ENCODE measurements at regions not wholly inside any gene's neighbourhood (a gene's known extent, or its start where the extent isn't known, plus 50 kb on each side); places are given as distances from the start of the nearest gene placed in this dataset.

- FAIRE-seq = no peak
Measured at GRCh38 chr6:97841763-97842162, 558.7 kb upstream of the MMS22L start.

- no peak for FAIRE-seq
Measured at GRCh38 chr6:97842521-97842920, 559.5 kb upstream of the MMS22L start.

- FAIRE-seq = no peak
Measured at GRCh38 chr6:97849390-97849789, 566.4 kb upstream of the MMS22L start.

GRCh38 chr6:97850458-97851212 lies 567.6 kb upstream of the MMS22L start:
- FAIRE-seq = no peak

- no peak for FAIRE-seq
Measured at GRCh38 chr6:97863697-97864096, 580.7 kb upstream of the MMS22L start.

GRCh38 chr6:97864366-97864765 lies 581.4 kb upstream of the MMS22L start:
- FAIRE-seq = no peak

- no peak for FAIRE-seq
Measured at GRCh38 chr6:97864826-97865225, 581.8 kb upstream of the MMS22L start.

- FAIRE-seq = no peak
Measured at GRCh38 chr6:97865612-97866011, 582.6 kb upstream of the MMS22L start.

- FAIRE-seq = no peak
Measured at GRCh38 chr6:97866616-97867015, 583.6 kb upstream of the MMS22L start.

GRCh38 chr6:97867177-97867576 lies 584.2 kb upstream of the MMS22L start:
- no peak for FAIRE-seq

- FAIRE-seq = no peak
Measured at GRCh38 chr6:97870273-97870672, 587.3 kb upstream of the MMS22L start.

- FAIRE-seq = no peak
Measured at GRCh38 chr6:97876711-97877110, 593.7 kb upstream of the MMS22L start.

- no peak for FAIRE-seq
Measured at GRCh38 chr6:97882755-97883154, 599.7 kb upstream of the MMS22L start.

GRCh38 chr6:97885325-97885724 lies 602.3 kb upstream of the MMS22L start:
- FAIRE-seq = no peak

GRCh38 chr6:97885828-97886227 lies 602.8 kb upstream of the MMS22L start:
- no peak for FAIRE-seq

- FAIRE-seq = no peak
Measured at GRCh38 chr6:97901531-97901930, 618.5 kb upstream of the MMS22L start.

- no peak for FAIRE-seq
Measured at GRCh38 chr6:97909380-97909779, 626.4 kb upstream of the MMS22L start.

- no peak for FAIRE-seq
Measured at GRCh38 chr6:97913721-97914120, 630.7 kb upstream of the MMS22L start.

GRCh38 chr6:97914912-97915311 lies 631.9 kb upstream of the MMS22L start:
- FAIRE-seq = no peak

GRCh38 chr6:97915537-97915936 lies 632.5 kb upstream of the MMS22L start:
- FAIRE-seq = no peak

GRCh38 chr6:97917369-97917768 lies 634.4 kb upstream of the MMS22L start:
- FAIRE-seq = no peak

- no peak for FAIRE-seq
Measured at GRCh38 chr6:97919046-97919445, 636.0 kb upstream of the MMS22L start.

- FAIRE-seq = no peak
Measured at GRCh38 chr6:97919631-97920030, 636.6 kb upstream of the MMS22L start.

GRCh38 chr6:97923249-97923648 lies 640.2 kb upstream of the MMS22L start:
- FAIRE-seq = no peak

GRCh38 chr6:97925504-97925903 lies 642.5 kb upstream of the MMS22L start:
- no peak for FAIRE-seq
